H9 (cell line): ENCODE measurements at regions not wholly inside any gene's neighbourhood (a gene's known extent, or its start where the extent isn't known, plus 50 kb on each side); places are given as distances from the start of the nearest gene placed in this dataset.

Experiments used
- DNase-seq: peaks from one replicate; pipeline ENCODE4 v3.0.0-alpha.2; 2017
- H2AFZ ChIP-seq: one replicate; pipeline ENCODE4 v1.6.1; 2013; ENCODE audit warnings: mild to moderate bottlenecking, low read length, control low read depth, moderate library complexity
- H2AK5ac ChIP-seq: 2 replicates; pipeline ENCODE4 v1.6.1; 2013; ENCODE audit warnings: low read length, control low read depth, mixed read lengths; ENCODE audit not compliant: insufficient read length
- H2BK120ac ChIP-seq: one replicate; pipeline ENCODE4 v1.6.1; 2013; ENCODE audit warnings: low read depth, mild to moderate bottlenecking, low read length, control low read depth, inconsistent platforms; ENCODE audit not compliant: poor library complexity, severe bottlenecking
- H2BK12ac ChIP-seq: 2 replicates; pipeline ENCODE4 v1.6.1; 2013; ENCODE audit warnings: low read length, control low read depth, mixed read lengths, low read depth; ENCODE audit not compliant: insufficient read length
- H2BK15ac ChIP-seq: 2 replicates; pipeline ENCODE4 v1.6.1; 2013; ENCODE audit warnings: low read depth, low read length, control low read depth
- H2BK20ac ChIP-seq: one replicate; pipeline ENCODE4 v1.6.1; 2013; ENCODE audit warnings: low read depth, mild to moderate bottlenecking, low read length, control low read depth, inconsistent platforms; ENCODE audit not compliant: poor library complexity, severe bottlenecking
- H2BK5ac ChIP-seq: 2 replicates; pipeline ENCODE4 v1.6.1; 2013; ENCODE audit warnings: low read length, control low read depth, mixed read lengths; ENCODE audit not compliant: insufficient read length
- H3K14ac ChIP-seq: 2 replicates; pipeline ENCODE4 v1.6.1; 2013; ENCODE audit warnings: low read length, control low read depth; ENCODE audit not compliant: insufficient read depth
- H3K18ac ChIP-seq: 2 replicates; pipeline ENCODE4 v1.6.1; 2013; ENCODE audit warnings: low read depth, mild to moderate bottlenecking, mixed read lengths, low read length, control low read depth; ENCODE audit not compliant: insufficient read length
- H3K23ac ChIP-seq: 2 replicates; pipeline ENCODE4 v1.6.1; 2013; ENCODE audit warnings: low read length, control low read depth, mixed read lengths, low read depth; ENCODE audit not compliant: insufficient read length
- H3K23me2 ChIP-seq: 2 replicates; pipeline ENCODE4 v1.6.1; 2013; ENCODE audit warnings: low read depth, mild to moderate bottlenecking, mixed read lengths, low read length, control low read depth; ENCODE audit not compliant: insufficient read length, poor library complexity, severe bottlenecking
- H3K27ac ChIP-seq: 2 replicates; pipeline ENCODE4 v1.5.1; 2013; ENCODE audit warnings: low read length, control low read depth, mixed read lengths, low read depth; ENCODE audit not compliant: insufficient read length
- H3K27me3 ChIP-seq: 2 replicates; pipeline ENCODE4 v1.6.1; 2013; ENCODE audit warnings: low read length, control low read depth, inconsistent platforms; ENCODE audit not compliant: insufficient read depth
- H3K4ac ChIP-seq: 2 replicates; pipeline ENCODE4 v1.6.1; 2013; ENCODE audit warnings: low read depth, mild to moderate bottlenecking, control low read depth, inconsistent platforms, low read length, moderate library complexity
- H3K4me1 ChIP-seq: 2 replicates; pipeline ENCODE4 v1.6.1; 2013; ENCODE audit warnings: low read length, control low read depth, inconsistent platforms; ENCODE audit not compliant: insufficient read depth
- H3K4me2 ChIP-seq: 2 replicates; pipeline ENCODE4 v1.6.1; 2013; ENCODE audit warnings: low read length, control low read depth, mixed read lengths; ENCODE audit not compliant: insufficient read length, insufficient read depth
- H3K56ac ChIP-seq: 2 replicates; pipeline ENCODE4 v1.6.1; 2013; ENCODE audit warnings: low read depth, mild to moderate bottlenecking, mixed read lengths, low read length, control low read depth; ENCODE audit not compliant: insufficient read length
- H3K79me1 ChIP-seq: 2 replicates; pipeline ENCODE4 v1.6.1; 2013; ENCODE audit warnings: low read depth, mild to moderate bottlenecking, moderate library complexity, low read length, control low read depth, inconsistent platforms; ENCODE audit not compliant: insufficient read depth, poor library complexity, severe bottlenecking
- H3K79me2 ChIP-seq: 2 replicates; pipeline ENCODE4 v1.6.1; 2013; ENCODE audit warnings: low read length, control low read depth, inconsistent platforms; ENCODE audit not compliant: insufficient read depth
- H3K9ac ChIP-seq: 2 replicates; pipeline ENCODE4 v1.6.1; 2013; ENCODE audit warnings: low read length, control low read depth, mixed read lengths; ENCODE audit not compliant: insufficient read length; ENCODE audit errors: extremely low read depth
- H3K9me3 ChIP-seq: one replicate; pipeline ENCODE4 v1.6.1; 2013; ENCODE audit warnings: low read depth, low read length, inconsistent platforms; ENCODE audit not compliant: control insufficient read depth
- H3T11ph ChIP-seq: one replicate; pipeline ENCODE4 v1.6.1; 2013; ENCODE audit warnings: mild to moderate bottlenecking, low read length, control low read depth, inconsistent platforms
- H4K20me1 ChIP-seq: one replicate; pipeline ENCODE4 v1.6.1; 2013; ENCODE audit not compliant: control insufficient read depth, insufficient read length, insufficient read depth
- H4K5ac ChIP-seq: 2 replicates; pipeline ENCODE4 v1.6.1; 2013; ENCODE audit warnings: low read depth, mild to moderate bottlenecking, mixed read lengths, low read length, control low read depth; ENCODE audit not compliant: insufficient read length
- H4K8ac ChIP-seq: replicated peaks from 2 replicates; pipeline ENCODE4 v1.6.1; 2013; ENCODE audit warnings: low read length, control low read depth, mixed read lengths, low read depth; ENCODE audit not compliant: insufficient read length
- H4K91ac ChIP-seq: 2 replicates; pipeline ENCODE4 v1.6.1; 2013; ENCODE audit warnings: low read depth, mild to moderate bottlenecking, moderate library complexity, mixed read lengths, low read length, control low read depth; ENCODE audit not compliant: insufficient read length
- H3K27ac Mint-ChIP-seq, 3 experiments: 2 replicates in 2 of 3; 3 replicates in 1 of 3; pipeline ENCODE4 v1.8.0; 2020 to 2021; ENCODE audit warnings: mixed read lengths in 3 of 3, mild to moderate bottlenecking in 1 of 3, moderate library complexity in 1 of 3
- H3K27me3 Mint-ChIP-seq: 2 replicates; pipeline ENCODE4 v1.8.0; 2021; ENCODE audit warnings: low read depth, mild to moderate bottlenecking, moderate library complexity, mixed read lengths
- H3K36me3 Mint-ChIP-seq, 3 experiments: 2 replicates in 2 of 3; 3 replicates in 1 of 3; pipeline ENCODE4 v1.8.0; 2020 to 2021; ENCODE audit warnings: low read depth in 3 of 3, mixed read lengths in 3 of 3; ENCODE audit not compliant: insufficient read depth in 1 of 3
- H3K4me1 Mint-ChIP-seq, 2 experiments: 2 replicates each; pipeline ENCODE4 v1.8.0; 2020; ENCODE audit warnings: mixed read lengths in 2 of 2
- H3K4me3 Mint-ChIP-seq, 2 experiments: 2 replicates in 1 of 2; 3 replicates in 1 of 2; pipeline ENCODE4 v1.8.0; 2020 to 2021; ENCODE audit warnings: mild to moderate bottlenecking in 2 of 2, mixed read lengths in 2 of 2, moderate library complexity in 1 of 2
- H3K9me3 Mint-ChIP-seq, 2 experiments: 2 replicates in 1 of 2; 3 replicates in 1 of 2; pipeline ENCODE4 v1.8.0; 2020; ENCODE audit warnings: mild to moderate bottlenecking in 2 of 2, mixed read lengths in 2 of 2, moderate library complexity in 1 of 2
- WGBS: extraction: QIAGEN DNeasy Blood & Tissue Kit; methylation state at CpG from one replicate; pipeline ENCODE4 v1.1.7; 2013; ENCODE audit warnings: missing lambda C conversion rate, low lambda C conversion rate, mixed read lengths; ENCODE audit not compliant: insufficient read length; ENCODE audit errors: extremely low coverage; 5-methylcytosine and 5-hydroxymethylcytosine counted together
- TF ChIP-seq, protein P1 (sequence below): fragments of 200-600 bp; sonication (generic); conservative IDR thresholded peaks from 3 replicates; pipeline ENCODE4 v1.8.0; 2021; ENCODE audit warnings: antibody characterized with exemption, mild to moderate bottlenecking

DNA sequence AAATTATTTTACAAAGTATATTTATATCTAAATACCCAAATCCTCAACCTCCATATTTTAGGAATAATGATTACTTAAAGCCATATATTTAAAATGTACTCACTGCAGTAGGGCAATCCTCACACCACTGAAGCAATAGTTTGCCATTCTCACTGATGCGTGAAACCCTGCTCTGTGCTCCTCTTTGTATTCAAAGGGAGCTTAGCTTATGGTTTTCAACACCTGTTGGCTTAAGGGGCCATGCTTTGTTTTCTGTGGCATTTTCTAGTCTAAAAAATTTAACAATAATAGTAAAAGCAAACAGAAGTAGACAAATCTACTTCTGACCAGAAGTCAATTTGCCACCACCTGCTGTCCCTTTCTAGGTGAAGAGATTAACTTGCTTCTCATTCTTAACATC is 294.6 kb downstream of the FLRT2 start:
- Mint-ChIP-seq H3K27ac (no peak overlapping the region), H3K27me3 (no peaks in the 10 kb centered on the region), H3K9me3 (no peaks in the 10 kb centered on the region; a peak in 1 of 5 replicates), H3K4me1 (no peaks in the 10 kb centered on the region), H3K4me3 (no peak overlapping the region), H3K36me3 (no peaks in the 10 kb centered on the region)
- no peak overlapping the region for H2BK120ac ChIP-seq
- no peaks in the 10 kb centered on the region for H3K79me2 ChIP-seq
- TF ChIP-seq, protein P1, sequence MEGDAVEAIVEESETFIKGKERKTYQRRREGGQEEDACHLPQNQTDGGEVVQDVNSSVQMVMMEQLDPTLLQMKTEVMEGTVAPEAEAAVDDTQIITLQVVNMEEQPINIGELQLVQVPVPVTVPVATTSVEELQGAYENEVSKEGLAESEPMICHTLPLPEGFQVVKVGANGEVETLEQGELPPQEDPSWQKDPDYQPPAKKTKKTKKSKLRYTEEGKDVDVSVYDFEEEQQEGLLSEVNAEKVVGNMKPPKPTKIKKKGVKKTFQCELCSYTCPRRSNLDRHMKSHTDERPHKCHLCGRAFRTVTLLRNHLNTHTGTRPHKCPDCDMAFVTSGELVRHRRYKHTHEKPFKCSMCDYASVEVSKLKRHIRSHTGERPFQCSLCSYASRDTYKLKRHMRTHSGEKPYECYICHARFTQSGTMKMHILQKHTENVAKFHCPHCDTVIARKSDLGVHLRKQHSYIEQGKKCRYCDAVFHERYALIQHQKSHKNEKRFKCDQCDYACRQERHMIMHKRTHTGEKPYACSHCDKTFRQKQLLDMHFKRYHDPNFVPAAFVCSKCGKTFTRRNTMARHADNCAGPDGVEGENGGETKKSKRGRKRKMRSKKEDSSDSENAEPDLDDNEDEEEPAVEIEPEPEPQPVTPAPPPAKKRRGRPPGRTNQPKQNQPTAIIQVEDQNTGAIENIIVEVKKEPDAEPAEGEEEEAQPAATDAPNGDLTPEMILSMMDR, result no peak
- no peak overlapping the region for H3K4me2 ChIP-seq
- H3K23me2 ChIP-seq, result no peaks in the 10 kb centered on the region
- H3K79me1 ChIP-seq, result no peaks in the 10 kb centered on the region
- no peaks in the 10 kb centered on the region for H3K27me3 ChIP-seq
- no peak overlapping the region for H3K14ac ChIP-seq
- no peak overlapping the region for H3K56ac ChIP-seq
- no peak overlapping the region for H3K23ac ChIP-seq
- no peak overlapping the region for H4K5ac ChIP-seq
- H2BK15ac ChIP-seq, result no peak overlapping the region
- no peak overlapping the region for H3K9ac ChIP-seq
- no peak overlapping the region for H3K4ac ChIP-seq
- no peak overlapping the region for H2BK12ac ChIP-seq
- no peak for DNase-seq
- H3K18ac ChIP-seq, result no peak overlapping the region
- no peaks in the 10 kb centered on the region for H3K4me1 ChIP-seq
- H3T11ph ChIP-seq, result no peak overlapping the region
- no peak overlapping the region for H4K8ac ChIP-seq
- H3K9me3 ChIP-seq, result no peaks in the 10 kb centered on the region
- no peak overlapping the region for H3K27ac ChIP-seq
- H2AK5ac ChIP-seq, result no peak overlapping the region
- H4K91ac ChIP-seq, result no peak overlapping the region
- no peak overlapping the region for H2AFZ ChIP-seq
- WGBS, result no CpG with 5 or more reads among the region's 1 CpG
- no peak overlapping the region for H2BK20ac ChIP-seq
- no peak overlapping the region for H2BK5ac ChIP-seq
- H4K20me1 ChIP-seq, result no peaks in the 10 kb centered on the region
